NCI-H2107 treated with DMSO at 0.1 percent for 48 hours (cell line): ENCODE measurements at regions not wholly inside any gene's neighbourhood (a gene's known extent, or its start where the extent isn't known, plus 50 kb on each side); places are given as distances from the start of the nearest gene placed in this dataset.

Experiments used
- DNase-seq: peaks from one replicate; lab custom pipeline; 2025; ENCODE audit not compliant: unreplicated experiment; lab: John Stamatoyannopoulos, UW

DNA sequence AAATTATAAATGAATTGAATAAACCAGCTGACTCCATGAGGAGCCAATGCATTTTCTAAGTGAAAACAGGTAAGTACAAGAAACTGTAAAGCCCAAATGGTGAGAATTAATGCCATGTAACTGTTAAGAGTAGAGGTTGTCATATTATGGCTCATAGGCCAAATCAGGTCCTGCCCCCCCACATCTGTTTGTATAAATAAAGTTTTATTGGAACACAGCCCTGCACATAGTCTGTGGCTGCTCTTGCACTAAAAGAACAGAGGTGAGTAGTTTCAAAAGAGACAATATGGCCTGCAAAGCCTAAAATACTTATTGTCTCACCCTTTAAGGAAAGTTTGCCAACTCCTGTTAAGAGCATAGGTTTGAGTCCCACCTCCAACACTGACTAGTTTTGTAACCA lies 140.5 kb upstream of the SRRM4 start:
- DNase-seq = no peak

DNA sequence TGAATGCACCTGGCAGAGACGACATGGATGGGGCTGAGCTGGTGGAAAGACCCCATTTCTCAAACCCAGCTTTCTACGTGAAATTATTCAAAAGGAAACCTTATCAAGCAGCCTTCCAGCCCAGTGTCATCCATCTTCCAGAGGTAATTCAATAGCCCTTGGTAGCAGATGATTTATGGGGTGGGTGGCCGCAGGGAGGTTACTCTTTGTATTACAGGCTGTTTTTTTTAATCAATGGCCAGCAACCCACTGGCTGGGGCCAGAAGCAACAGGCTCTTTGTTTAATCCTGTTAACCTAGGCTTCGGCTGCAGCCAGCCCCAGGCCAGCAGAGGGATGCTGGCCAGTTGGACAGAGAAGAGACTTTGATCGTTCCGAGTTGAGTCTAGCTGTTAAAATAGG lies 139.8 kb upstream of the SRRM4 start:
- no peak for DNase-seq

DNA sequence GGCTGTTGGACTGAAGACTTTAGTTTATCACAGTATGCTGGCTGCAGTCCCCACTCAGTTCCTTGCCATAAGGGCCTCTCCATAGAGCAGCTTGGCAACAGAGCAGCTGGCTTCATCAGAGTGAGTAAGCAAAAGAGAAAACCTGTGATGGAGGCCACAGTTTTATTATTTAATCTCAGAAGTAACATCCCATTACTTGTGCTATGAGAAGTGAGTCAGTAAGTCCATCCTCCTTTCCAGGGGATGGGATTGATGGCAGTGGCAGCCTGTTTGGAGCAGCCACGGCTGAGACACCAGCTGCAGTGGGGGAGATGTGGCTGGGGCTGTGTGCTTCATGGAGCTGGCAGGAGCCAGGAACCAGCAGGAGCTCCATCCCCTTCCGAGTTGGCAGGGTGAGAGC lies 138.5 kb upstream of the SRRM4 start:
- DNase-seq = no peak

DNA sequence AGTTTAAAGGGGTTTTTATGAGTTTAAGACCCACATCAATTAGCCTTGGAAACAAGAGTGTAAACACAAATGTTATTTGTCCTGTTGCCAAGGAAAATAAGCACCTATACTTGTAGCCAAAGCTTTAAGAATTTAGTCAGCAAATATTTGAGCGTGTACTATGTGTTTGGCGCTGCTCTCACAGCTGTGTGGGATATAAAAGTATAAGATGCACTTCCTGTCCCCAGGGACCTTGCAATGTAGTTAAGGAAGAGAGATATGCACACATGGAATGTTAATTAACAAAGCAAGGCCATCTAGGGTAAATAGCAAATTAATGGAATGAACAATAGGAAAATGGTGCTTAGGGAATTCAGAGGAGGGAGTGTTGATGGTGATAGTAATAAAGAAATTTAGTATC lies 134.9 kb upstream of the SRRM4 start:
- DNase-seq = no peak

DNA sequence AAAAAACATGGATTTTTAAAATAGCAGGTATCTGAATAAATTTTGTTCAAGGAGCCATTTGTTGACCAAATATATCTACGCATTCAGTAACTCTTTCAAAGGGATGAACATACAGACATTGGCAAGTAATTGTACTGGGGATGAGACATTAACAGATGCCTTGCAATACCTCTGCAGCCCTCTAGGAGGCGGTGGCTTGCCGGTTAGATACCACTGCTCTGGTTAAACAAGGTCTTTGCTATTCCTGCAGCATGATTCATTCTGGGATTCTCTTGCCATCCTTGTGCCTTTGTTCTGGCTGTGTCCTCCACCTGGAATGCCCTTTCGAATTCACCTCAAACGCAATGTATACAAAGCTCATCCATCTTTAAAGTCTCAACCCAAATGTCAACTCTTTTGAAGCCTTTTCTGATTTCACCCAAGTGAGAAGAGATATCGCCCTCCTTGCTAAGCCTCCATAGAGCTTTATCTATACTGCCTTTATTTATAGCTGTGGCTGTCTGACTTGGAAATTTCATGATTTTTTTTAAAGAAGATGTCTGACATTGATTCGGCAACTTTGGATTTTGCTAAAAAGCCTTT lies 131.0 kb upstream of the SRRM4 start:
- peak; percentile 54 for DNase-seq

DNA sequence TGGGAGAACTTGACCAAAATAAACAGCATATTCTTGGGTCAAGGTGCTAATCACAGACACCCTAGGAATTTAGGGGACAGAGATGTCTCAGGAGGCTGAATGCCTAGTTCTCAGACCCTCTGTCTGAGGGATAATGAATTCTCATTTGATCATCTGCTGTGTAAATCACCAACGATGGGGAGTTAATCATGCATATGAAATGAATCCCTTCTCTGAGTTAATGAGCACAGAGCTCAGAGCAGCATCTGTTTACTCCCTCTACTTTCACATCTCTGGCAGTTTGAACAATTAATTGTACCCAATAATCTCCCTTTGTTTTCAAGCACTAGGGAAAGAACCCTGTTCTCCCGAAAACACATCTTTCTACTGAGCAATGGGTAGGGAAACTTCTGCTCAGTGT lies 129.4 kb upstream of the SRRM4 start:
- no peak for DNase-seq

DNA sequence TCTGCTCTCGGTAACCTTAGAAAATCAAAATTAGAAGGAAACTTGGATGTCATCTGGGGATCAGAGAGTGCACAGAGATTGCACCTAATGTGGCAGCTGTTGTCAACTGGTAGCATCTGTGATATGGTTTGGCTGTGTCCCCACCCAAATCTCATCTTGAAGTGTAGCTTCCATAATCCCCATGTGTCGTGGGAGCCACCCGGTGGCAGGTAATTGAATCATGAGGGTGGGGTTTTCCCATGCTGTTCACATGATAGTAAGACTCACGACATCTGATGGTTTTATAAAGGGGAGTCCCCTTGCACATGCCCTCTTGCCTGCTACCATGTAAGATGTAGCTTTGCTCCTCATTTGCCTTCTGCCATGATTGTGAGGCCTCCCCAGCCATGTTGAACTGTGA lies 127.7 kb upstream of the SRRM4 start:
- DNase-seq = no peak

DNA sequence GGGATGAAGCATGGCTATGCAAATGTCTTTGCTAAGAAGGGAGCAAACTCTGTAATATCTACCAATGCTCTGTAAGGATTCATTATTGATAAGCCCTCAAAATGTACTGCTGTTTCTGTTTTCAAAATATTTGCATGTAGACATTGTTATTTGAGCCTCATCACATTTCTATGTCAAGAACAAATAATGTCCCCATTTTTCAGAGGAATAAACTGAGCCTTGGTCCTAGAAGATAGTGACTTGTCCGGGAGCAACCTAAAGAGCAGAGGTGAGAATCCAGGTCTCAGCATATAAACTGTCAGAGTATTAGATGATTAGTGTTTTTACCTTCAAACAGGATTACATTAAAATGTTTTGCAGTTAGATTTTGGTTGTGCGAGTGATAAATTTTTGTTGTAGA lies 125.5 kb upstream of the SRRM4 start:
- DNase-seq = no peak

DNA sequence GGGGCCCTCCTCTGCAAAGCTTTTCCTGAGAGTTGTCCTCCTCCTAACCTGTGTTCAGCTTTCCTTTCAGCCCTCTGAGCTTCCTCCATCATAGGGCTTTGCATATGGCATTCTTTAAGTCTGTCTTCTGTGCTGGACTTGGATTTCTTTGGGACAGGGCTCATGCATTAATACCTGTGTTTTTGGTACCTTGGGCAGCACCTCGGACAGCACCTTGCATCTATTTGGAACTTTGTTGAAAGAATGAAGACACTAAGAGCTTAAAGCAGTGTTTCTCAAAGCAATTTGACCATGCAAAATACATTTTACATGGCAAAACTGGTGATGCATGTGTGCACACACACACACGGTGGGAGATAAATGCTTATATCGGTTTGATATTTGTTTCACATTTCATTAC lies 115.0 kb upstream of the SRRM4 start:
- no peak for DNase-seq

DNA sequence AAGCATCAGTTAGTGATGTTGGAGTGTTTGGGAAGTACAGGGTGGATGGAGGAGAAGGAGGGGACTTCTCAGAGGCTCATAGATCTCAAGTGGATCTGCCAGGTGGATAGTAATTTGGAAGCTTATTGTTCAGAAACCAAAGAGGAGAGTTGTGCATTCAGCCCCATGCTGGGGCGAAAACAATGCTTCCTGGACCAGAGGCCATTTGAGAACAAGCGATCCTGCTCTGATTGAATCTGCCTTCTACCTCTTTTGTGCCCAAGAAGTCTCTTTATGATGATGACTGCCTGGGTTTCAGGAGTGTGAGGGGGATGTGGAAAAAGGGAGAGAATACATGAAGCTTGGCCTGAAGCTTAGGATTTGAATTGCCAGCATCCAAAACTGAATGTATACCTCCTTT lies 110.8 kb upstream of the SRRM4 start:
- DNase-seq = peak; percentile 94

DNA sequence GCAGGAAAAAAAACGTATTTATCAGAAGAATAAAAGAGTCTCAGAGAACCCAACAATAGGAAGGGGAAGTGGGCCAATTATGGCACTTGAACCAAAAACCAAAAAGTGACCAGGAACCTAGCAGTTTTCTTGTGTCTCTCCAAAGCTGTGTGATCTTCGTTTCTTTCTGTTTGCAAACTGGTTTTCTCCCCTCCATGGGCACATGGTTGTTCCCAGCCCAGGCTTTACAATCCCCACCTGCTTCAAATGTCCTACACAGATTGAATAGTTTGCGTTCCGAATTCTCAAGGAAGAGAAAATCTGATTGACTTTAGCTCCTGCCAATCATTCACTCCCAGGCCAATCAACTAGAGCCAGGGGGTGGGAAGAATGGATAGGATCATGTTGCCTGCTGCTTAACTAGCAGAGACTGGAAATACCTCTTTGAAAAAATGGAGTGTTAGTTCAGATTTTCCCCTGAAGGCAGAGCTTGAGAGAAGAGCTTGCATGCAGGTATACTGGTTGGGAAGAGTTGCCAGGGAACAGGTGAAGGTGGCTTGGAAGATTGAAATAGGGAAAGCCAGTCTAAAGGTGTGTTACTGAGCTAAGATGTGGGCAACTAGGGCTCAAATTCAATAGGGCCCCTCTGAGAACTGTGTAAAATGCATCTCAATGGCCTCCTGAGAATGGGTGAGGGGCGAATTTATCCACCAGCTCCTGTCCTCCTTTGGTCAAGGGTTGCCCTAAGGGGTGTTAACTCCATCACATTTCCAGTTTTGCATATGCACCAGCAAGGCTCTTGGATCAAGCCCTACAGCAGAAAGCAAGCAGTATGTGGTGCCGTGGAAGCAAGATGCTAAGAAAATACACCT lies 106.4 kb upstream of the SRRM4 start:
- DNase-seq = peak; percentile 77

DNA sequence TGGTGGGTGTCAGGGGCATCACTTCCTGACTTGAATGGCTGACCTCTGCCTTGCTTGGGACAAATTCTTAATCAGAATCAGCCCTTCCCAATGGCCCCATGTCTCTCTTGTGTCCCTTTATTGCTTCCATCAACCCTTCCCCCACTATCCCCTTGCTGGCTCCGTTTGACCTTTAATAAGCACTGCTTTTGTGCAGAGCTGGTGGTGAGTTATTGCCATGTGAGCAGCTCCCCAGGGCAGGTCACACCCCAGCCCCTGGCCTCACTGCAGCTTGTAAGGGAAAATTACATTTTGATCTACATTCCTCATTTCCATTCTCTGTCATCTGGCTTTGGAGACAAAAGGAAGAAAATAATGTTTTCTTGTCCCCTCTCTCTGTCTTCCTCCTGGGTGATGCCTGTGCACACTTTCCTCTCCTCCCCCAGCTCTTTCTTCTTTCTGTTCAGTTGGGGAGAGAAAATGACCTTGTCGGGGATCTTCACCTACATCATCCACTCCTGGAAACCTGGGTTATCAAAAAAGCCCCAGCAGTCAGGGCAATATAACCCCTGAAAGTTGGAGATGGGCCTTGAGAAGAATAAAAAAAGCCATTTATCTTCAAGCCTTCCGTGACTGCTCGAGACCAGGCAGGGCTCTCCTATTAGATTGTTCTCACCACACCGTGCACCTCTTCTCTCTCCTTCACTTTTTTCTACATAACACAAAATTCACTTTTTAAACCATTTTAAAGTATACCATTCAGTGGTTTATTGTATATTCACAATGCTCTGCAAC lies 100.4 kb upstream of the SRRM4 start:
- no peak for DNase-seq

DNA sequence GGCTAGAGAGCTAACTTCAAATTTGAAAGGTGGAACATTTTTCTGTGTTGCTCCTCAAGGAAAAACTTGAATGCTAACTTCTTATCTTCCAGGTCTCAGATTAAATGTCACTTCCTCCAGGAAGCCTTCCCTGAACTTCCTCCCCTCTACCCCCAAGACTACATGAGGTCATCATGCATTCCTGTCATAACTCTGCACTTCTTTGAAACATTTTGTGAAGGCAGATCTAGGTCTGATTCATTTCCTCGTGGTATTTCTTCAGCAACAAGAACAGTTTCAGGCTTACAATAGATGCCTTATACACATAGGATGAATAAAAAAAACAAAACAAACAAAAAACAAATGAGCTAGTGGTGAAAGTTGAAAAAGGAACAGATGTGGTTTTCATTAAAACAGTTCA lies 97.1 kb upstream of the SRRM4 start:
- no peak for DNase-seq

DNA sequence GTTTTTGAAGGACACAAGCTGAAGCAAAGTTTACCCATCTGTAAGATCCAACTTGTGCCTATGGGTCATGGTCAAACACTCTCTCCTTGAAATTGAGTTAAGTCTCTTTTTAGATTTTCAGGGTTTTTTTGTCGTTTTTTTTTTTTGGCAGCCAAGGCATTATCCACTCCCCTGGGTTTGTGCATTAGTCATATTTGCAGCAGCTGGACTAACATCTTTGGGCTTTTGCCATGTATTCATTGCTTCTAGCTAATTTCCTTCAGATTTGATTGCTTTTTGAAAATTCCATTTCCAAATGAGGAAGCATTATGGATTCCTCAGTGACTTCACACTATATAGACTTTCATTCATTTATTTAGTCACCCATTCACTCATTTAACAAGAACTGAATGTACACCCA lies 80.3 kb upstream of the SRRM4 start:
- no peak for DNase-seq

DNA sequence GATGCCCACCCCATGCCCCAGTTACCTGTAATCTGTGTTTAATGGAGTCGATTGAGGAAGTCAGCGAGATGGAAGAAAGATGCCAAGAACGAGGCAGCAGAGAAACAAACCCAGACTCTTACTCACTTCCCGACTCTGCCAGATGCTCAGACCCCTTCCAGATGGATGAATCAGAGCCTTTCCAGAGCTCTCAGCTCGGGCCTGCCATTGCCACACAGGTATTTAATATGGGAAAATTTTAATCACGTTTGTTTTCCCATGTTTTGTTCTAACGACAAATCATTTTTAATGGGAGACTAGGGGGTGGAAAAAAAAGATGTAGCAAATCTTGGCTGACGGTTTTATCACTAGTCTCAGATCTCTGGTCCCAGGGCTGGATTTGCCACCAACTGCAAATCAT lies 72.5 kb upstream of the SRRM4 start:
- DNase-seq = no peak

DNA sequence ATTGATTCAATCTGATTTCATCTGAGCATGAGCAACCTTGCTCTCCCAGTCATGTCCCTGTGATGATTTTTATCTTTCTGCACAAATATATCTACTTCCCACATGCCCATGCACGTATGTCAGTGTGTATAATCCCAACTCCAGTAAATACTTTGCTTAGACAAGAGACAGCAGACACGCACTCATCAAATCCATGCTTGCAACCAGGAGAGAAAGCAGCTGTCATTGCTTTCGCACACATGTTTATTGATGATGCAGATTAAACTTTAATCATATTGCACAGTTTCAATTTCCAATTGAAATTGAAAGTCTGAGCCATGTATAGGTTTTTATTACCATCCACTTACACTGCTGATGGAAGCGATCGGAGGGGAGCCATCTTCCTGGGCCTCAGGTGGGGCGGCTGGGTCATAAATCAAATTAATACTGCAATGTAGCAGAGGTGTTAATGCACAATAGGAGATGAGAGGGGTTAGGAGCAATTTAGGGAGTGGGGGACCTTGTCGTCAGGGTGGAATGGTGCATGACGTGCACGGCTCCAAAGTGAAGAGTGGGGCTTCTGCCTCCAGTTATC lies 68.6 kb upstream of the SRRM4 start:
- no peak for DNase-seq

DNA sequence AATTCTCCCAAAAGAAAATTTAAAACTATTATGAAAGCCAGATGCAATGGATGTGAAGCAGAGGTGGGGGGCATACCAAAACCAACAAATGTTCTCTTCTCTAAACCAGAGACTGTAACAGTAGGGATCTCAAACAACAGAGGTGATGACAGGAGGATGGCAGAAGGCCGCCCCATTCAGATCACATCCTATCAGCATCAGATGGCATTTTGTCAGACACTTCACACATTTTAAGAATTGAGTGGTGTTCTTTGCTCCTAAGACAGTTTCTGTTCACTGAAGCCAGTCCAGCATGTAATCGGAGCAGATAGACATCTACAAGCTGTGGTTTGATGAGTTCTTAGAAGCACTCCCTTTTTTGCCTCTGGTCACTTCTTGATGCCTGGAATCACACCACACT lies 59.6 kb upstream of the SRRM4 start:
- DNase-seq = no peak

DNA sequence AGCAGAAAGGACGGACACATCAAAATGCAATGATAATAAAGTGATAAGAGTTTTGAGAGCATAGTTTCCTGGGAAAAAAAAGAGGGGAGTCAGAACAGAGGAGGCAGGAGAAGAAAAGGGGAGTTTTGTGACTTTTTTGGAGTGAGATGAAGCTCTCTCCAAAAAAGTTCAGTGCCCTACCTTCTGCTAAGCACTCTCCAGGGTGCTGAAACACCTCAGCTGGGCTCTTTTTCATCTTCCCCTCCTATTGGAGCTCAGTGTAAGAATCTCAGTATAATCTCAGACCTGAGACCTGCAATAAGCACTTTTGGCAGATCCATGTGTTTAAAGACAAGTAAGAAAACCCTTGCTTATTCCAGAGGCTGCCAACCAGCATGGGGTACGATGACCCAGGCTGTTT lies 58.9 kb upstream of the SRRM4 start:
- DNase-seq = no peak

DNA sequence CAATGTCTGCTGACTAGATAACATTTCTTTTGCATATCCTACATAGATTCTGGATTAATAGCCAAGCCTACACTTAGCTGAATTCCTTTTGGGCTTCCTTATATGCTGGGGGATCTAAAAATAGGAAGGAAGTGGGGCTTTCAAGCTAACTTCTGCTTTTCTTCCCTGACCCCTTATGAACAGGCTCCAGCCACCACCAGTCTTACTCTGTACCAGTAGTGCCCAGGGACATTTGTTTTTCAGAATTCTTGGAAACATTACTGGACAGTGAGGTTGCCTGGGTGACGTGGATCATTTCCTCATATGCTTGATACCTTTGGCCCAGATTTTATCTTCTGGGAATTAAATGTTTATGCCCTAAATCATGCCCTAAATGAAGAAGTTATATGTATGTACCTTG lies 55.9 kb upstream of the SRRM4 start:
- no peak for DNase-seq

DNA sequence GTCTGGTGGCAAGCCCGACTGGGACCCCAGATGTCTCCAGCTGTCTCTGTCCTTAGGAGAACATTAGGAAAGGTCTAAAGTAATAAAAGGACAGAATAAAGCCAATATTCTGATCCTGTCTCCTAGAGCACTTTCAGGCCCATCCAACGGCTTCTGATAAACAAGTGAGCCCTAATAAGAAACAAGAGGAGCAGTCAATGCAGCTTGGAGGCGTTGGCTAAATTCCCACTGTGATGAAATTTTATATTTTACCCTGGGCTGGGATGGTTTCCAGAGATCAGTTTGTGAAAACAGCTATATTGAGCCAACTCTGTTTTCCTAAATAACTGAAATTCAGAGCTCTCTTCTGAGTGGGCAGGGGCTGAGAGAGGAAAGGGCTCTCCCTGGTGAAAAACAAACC lies 55.5 kb upstream of the SRRM4 start:
- DNase-seq = no peak
